ENCODE measurements at regions not wholly inside any gene's neighbourhood (a gene's known extent, or its start where the extent isn't known, plus 50 kb on each side); places are given as distances from the start of the nearest gene placed in this dataset.

DNA sequence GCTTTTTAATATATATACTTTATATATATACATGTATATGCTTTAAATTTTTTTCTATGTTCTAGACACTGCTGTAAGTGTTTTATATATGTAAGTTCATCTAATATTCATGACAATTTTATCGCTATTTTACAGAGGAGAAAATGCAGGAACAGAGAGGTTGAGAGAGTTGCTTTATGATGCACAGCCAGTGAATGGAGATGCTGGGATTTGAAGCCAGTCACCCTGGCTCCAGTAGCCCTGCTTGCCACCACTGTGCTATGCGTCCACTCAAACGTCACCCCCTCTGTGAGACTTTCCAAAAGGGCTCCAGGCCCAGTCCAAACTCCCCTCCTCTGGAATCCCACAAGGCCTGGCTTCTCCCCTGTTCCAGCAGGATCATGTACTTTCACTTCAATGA is 91.0 kb upstream of the GRIK3 start:
- TF ChIP-seq, protein P1, sequence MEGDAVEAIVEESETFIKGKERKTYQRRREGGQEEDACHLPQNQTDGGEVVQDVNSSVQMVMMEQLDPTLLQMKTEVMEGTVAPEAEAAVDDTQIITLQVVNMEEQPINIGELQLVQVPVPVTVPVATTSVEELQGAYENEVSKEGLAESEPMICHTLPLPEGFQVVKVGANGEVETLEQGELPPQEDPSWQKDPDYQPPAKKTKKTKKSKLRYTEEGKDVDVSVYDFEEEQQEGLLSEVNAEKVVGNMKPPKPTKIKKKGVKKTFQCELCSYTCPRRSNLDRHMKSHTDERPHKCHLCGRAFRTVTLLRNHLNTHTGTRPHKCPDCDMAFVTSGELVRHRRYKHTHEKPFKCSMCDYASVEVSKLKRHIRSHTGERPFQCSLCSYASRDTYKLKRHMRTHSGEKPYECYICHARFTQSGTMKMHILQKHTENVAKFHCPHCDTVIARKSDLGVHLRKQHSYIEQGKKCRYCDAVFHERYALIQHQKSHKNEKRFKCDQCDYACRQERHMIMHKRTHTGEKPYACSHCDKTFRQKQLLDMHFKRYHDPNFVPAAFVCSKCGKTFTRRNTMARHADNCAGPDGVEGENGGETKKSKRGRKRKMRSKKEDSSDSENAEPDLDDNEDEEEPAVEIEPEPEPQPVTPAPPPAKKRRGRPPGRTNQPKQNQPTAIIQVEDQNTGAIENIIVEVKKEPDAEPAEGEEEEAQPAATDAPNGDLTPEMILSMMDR (IDR thresholded peaks at IDR 0.05): no peak
- no peak for TF ChIP-seq EZH2 (IDR thresholded peaks at IDR 0.05; ENCODE audit: borderline replicate concordance, insufficient read depth, low read depth, low read length, poor library complexity, severe bottlenecking)
